ENCODE measurements at regions not wholly inside any gene's neighbourhood (a gene's known extent, or its start where the extent isn't known, plus 50 kb on each side); places are given as distances from the start of the nearest gene placed in this dataset.

DNA sequence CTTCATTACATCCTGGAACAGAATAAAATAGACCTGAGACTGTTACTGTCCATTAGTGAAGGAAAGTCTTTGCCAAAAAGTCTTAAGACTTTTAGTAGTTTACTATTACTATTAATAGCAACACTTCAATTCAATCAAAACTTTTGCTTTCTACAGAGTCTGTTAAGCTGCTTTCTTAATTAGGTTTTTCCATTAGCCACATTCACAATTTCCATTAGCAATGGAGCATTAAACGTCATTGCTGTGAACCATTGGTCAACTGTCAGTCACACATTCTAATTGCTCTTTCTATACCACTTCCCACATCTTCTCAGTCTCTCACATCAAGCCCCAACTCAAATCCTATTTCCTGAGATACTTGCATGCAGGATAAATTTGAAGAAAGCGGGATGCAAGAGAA lies 736.6 kb upstream of the SORCS1 start:
- TF ChIP-seq FOXM1 (IDR thresholded peaks at IDR 0.05; ENCODE audit: borderline replicate concordance, low read depth) (no peak), EP300 (IDR thresholded peaks at IDR 0.05; ENCODE audit: borderline replicate concordance) (no peak), RAD21 (IDR thresholded peaks at IDR 0.05; ENCODE audit: low read depth) (no peak), CREB1 (IDR thresholded peaks at IDR 0.05; ENCODE audit: low read depth) (no peak), NFIC (IDR thresholded peaks at IDR 0.05) (no peak), TCF12 (IDR thresholded peaks at IDR 0.05; ENCODE audit: low read depth) (no peak), TEAD4 (IDR thresholded peaks at IDR 0.05) (no peak), ZBTB7A (IDR thresholded peaks at IDR 0.05; ENCODE audit: low read depth) (no peak), EGR1 (IDR thresholded peaks at IDR 0.05) (no peak), CEBPB (IDR thresholded peaks at IDR 0.05) (no peak), YY1 (IDR thresholded peaks at IDR 0.05; ENCODE audit: low read depth) (no peak), TAF1 (IDR thresholded peaks at IDR 0.05; ENCODE audit: low read depth) (no peak)
- TF ChIP-seq, protein P1, sequence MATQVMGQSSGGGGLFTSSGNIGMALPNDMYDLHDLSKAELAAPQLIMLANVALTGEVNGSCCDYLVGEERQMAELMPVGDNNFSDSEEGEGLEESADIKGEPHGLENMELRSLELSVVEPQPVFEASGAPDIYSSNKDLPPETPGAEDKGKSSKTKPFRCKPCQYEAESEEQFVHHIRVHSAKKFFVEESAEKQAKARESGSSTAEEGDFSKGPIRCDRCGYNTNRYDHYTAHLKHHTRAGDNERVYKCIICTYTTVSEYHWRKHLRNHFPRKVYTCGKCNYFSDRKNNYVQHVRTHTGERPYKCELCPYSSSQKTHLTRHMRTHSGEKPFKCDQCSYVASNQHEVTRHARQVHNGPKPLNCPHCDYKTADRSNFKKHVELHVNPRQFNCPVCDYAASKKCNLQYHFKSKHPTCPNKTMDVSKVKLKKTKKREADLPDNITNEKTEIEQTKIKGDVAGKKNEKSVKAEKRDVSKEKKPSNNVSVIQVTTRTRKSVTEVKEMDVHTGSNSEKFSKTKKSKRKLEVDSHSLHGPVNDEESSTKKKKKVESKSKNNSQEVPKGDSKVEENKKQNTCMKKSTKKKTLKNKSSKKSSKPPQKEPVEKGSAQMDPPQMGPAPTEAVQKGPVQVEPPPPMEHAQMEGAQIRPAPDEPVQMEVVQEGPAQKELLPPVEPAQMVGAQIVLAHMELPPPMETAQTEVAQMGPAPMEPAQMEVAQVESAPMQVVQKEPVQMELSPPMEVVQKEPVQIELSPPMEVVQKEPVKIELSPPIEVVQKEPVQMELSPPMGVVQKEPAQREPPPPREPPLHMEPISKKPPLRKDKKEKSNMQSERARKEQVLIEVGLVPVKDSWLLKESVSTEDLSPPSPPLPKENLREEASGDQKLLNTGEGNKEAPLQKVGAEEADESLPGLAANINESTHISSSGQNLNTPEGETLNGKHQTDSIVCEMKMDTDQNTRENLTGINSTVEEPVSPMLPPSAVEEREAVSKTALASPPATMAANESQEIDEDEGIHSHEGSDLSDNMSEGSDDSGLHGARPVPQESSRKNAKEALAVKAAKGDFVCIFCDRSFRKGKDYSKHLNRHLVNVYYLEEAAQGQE (IDR thresholded peaks at IDR 0.05; ENCODE audit: low read depth), result no peak
- TF ChIP-seq, protein P2, sequence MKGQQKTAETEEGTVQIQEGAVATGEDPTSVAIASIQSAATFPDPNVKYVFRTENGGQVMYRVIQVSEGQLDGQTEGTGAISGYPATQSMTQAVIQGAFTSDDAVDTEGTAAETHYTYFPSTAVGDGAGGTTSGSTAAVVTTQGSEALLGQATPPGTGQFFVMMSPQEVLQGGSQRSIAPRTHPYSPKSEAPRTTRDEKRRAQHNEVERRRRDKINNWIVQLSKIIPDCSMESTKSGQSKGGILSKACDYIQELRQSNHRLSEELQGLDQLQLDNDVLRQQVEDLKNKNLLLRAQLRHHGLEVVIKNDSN (IDR thresholded peaks at IDR 0.05), result no peak
- TF ChIP-seq, protein P3, sequence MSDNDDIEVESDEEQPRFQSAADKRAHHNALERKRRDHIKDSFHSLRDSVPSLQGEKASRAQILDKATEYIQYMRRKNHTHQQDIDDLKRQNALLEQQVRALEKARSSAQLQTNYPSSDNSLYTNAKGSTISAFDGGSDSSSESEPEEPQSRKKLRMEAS (IDR thresholded peaks at IDR 0.05), result no peak

DNA sequence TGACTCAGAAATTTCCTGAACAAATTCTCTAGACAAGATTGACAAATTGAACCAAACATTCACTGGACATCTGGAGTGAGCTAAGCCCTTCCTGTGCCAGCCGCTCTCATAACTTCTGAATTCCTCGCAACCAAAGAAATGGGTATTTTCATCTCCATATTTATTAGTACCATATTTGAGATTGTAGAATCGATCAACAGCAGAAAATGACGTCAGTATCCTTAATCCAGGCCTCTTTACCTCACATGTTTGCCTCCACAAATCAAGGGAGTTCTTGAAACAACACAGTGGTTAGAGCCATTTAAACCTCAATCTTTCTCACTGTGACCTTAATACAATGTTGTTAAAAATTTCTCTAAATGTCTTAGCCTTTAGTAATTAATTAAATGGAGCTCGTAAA lies 735.6 kb upstream of the SORCS1 start:
- TF ChIP-seq NFIC (IDR thresholded peaks at IDR 0.05), result no peak
- no peak for TF ChIP-seq RAD21 (IDR thresholded peaks at IDR 0.05; ENCODE audit: low read depth)
- no peak for TF ChIP-seq EGR1 (IDR thresholded peaks at IDR 0.05)
- no peak for TF ChIP-seq ZBTB7A (IDR thresholded peaks at IDR 0.05; ENCODE audit: low read depth)
- TF ChIP-seq TAF1 (IDR thresholded peaks at IDR 0.05; ENCODE audit: low read depth), result no peak
- TF ChIP-seq, protein P3 (IDR thresholded peaks at IDR 0.05), result no peak
- TF ChIP-seq TEAD4 (IDR thresholded peaks at IDR 0.05), result no peak
- TF ChIP-seq YY1 (IDR thresholded peaks at IDR 0.05; ENCODE audit: low read depth), result no peak
- no peak for TF ChIP-seq CREB1 (IDR thresholded peaks at IDR 0.05; ENCODE audit: low read depth)
- TF ChIP-seq CEBPB (IDR thresholded peaks at IDR 0.05), result no peak
- TF ChIP-seq, protein P2 (IDR thresholded peaks at IDR 0.05), result no peak
- no peak for TF ChIP-seq TCF12 (IDR thresholded peaks at IDR 0.05; ENCODE audit: low read depth)
- TF ChIP-seq, protein P1 (IDR thresholded peaks at IDR 0.05; ENCODE audit: low read depth), result no peak
- TF ChIP-seq EP300 (IDR thresholded peaks at IDR 0.05; ENCODE audit: borderline replicate concordance), result no peak
- no peak for TF ChIP-seq FOXM1 (IDR thresholded peaks at IDR 0.05; ENCODE audit: borderline replicate concordance, low read depth)

DNA sequence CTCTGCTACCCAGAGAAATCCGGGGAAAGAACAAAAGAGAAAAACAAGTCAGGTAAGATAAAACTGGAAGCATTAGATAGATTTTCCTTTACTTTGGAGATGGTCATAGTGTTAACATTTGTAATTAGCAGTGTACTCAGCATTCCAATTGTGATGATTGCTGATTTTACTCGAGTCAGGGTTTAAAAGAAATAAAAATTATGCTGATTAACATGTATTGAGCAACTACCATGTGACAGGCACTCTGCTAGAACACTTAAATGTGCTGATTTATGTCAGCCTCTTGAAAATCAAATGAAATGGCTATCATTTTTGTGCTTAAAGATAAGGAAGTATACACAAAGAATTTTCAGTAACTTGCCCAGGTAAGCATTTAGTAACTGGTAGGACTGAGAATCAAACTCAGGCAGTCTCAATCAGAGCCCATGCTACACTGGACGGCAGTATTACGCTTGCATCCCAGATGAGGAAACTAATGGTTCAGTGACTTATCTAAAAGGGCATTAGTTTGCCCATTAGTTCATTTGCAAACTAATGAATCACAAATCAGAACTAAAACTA lies 735.1 kb upstream of the SORCS1 start:
- TF ChIP-seq EGR1 (IDR thresholded peaks at IDR 0.05) (no peak), TAF1 (IDR thresholded peaks at IDR 0.05; ENCODE audit: low read depth) (no peak), YY1 (IDR thresholded peaks at IDR 0.05; ENCODE audit: low read depth) (no peak), ZBTB7A (IDR thresholded peaks at IDR 0.05; ENCODE audit: low read depth) (no peak), EP300 (IDR thresholded peaks at IDR 0.05; ENCODE audit: borderline replicate concordance) (no peak), CEBPB (IDR thresholded peaks at IDR 0.05) (no peak), TCF12 (IDR thresholded peaks at IDR 0.05; ENCODE audit: low read depth) (no peak), FOXM1 (IDR thresholded peaks at IDR 0.05; ENCODE audit: borderline replicate concordance, low read depth) (no peak), TEAD4 (IDR thresholded peaks at IDR 0.05) (no peak), RAD21 (IDR thresholded peaks at IDR 0.05; ENCODE audit: low read depth) (no peak), CREB1 (IDR thresholded peaks at IDR 0.05; ENCODE audit: low read depth) (no peak), NFIC (IDR thresholded peaks at IDR 0.05) (no peak)
- TF ChIP-seq, protein P1 (IDR thresholded peaks at IDR 0.05; ENCODE audit: low read depth), result no peak
- TF ChIP-seq, protein P3 (IDR thresholded peaks at IDR 0.05), result no peak
- TF ChIP-seq, protein P2 (IDR thresholded peaks at IDR 0.05), result no peak

Data from Ishikawa (cell line).